PC-9 (cell line): ENCODE measurements at regions not wholly inside any gene's neighbourhood (a gene's known extent, or its start where the extent isn't known, plus 50 kb on each side); places are given as distances from the start of the nearest gene placed in this dataset.

Experiments
- EZH2 ChIP-seq: fragments of 200-600 bp; sonication (generic); IDR thresholded peaks from 2 replicates; pipeline ENCODE4 v1.8.0; 2017; ENCODE audit warnings: antibody characterized with exemption, low read depth
- TF ChIP-seq, protein P1 (sequence below): fragments of 200-600 bp; sonication (generic); conservative IDR thresholded peaks from 2 replicates; pipeline ENCODE4 v1.6.1; 2017; ENCODE audit warnings: mixed run types, antibody characterized with exemption, mild to moderate bottlenecking, moderate library complexity

DNA sequence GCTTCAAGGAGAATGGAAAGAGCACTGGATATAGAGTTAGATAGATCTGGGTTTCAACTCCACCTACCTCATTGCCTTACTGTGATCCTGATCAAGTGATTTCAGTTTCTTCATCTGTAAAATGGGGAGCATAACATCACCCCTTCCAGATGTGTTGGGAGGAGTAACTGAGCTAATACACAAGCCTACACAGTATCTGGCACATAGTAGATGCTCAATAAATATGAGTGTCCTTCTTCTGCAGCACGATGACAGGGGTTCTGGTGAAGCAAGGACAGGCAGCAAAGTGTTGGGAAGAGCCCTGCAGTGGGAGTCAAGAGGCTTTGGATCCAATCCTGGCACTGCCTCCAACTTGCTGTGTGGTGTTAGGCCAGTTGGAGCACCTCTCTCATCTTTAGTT, 270.0 kb downstream of the UACA start:
- TF ChIP-seq, protein P1, sequence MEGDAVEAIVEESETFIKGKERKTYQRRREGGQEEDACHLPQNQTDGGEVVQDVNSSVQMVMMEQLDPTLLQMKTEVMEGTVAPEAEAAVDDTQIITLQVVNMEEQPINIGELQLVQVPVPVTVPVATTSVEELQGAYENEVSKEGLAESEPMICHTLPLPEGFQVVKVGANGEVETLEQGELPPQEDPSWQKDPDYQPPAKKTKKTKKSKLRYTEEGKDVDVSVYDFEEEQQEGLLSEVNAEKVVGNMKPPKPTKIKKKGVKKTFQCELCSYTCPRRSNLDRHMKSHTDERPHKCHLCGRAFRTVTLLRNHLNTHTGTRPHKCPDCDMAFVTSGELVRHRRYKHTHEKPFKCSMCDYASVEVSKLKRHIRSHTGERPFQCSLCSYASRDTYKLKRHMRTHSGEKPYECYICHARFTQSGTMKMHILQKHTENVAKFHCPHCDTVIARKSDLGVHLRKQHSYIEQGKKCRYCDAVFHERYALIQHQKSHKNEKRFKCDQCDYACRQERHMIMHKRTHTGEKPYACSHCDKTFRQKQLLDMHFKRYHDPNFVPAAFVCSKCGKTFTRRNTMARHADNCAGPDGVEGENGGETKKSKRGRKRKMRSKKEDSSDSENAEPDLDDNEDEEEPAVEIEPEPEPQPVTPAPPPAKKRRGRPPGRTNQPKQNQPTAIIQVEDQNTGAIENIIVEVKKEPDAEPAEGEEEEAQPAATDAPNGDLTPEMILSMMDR, result no peak
- no peak for TF ChIP-seq EZH2
